GM12878 (cell line): ENCODE measurements at regions not wholly inside any gene's neighbourhood (a gene's known extent, or its start where the extent isn't known, plus 50 kb on each side); places are given as distances from the start of the nearest gene placed in this dataset.

Source experiments
- ATAC-seq: fragments of 200-7000 bp; cut with Tn5 transposase; 3 replicates; pipeline ENCODE4 v1.9.1; 2020; ENCODE audit warnings: mild to moderate bottlenecking, moderate library complexity
- BruUV-seq: library from RNA; stranded (reverse); fragments of 400-500 nt; replicated peaks from 2 replicates; lab custom pipeline; 2021; lab: Mats Ljungman, UMichigan
- CTCF ChIA-PET: fragments of 300-600 bp; sonication (Branson Sonifier 250); formaldehyde crosslinking; extraction: SDS; loops from one replicate; lab custom pipeline; 2021; ENCODE audit warnings: inconsistent platforms; lab: Yijun Ruan, JAX
- POLR2A ChIA-PET: fragments of 350-600 bp; formaldehyde crosslinking; extraction: SDS; loops from one replicate; lab custom pipeline; 2021; ENCODE audit warnings: inconsistent platforms; lab: Charles Lee
- RAD21 ChIA-PET: fragments of 300-600 bp; sonication (Branson Sonifier 250); formaldehyde crosslinking; loops from one replicate; lab custom pipeline; 2023; ENCODE audit warnings: antibody characterized with exemption; ENCODE audit not compliant: unreplicated experiment; lab: Charles Lee
- SMC1A ChIA-PET: fragments of 300-600 bp; sonication (Branson Sonifier 250); formaldehyde crosslinking; loops from one replicate; lab custom pipeline; 2023; ENCODE audit not compliant: unreplicated experiment, uncharacterized antibody; lab: Charles Lee
- DNase-seq: peaks from one replicate; pipeline ENCODE4 v3.0.0-alpha.2; 2011; ENCODE audit warnings: low read depth, low spot score
- FAIRE-seq: peaks from 3 replicates; lab custom pipeline; 2011; peaks lifted over from hg19 to GRCh38; lab: Jason Lieb, UNC
- H2AFZ ChIP-seq: 2 replicates; pipeline ENCODE4 v1.6.0; 2011; ENCODE audit warnings: low read depth, low read length, control low read depth; ENCODE audit not compliant: control insufficient read depth
- H3K27ac ChIP-seq: 2 replicates; pipeline ENCODE4 v1.5.1; 2011; ENCODE audit warnings: control low read depth; ENCODE audit not compliant: control insufficient read depth, insufficient read depth
- H3K27me3 ChIP-seq, 2 experiments: replicated peaks in 1 of 2; 2 replicates each; pipeline versions ENCODE4 v1.6.0 to v1.6.1; 2011; ENCODE audit warnings: low read length in 1 of 2; ENCODE audit not compliant: control insufficient read depth in 2 of 2, insufficient read depth in 2 of 2
- H3K36me3 ChIP-seq, 2 experiments: 2 replicates each; pipeline ENCODE4 v1.5.1; 2011; ENCODE audit warnings: low read length in 1 of 2; ENCODE audit not compliant: control insufficient read depth in 2 of 2, insufficient read depth in 2 of 2
- H3K4me1 ChIP-seq: 2 replicates; pipeline ENCODE4 v1.6.1; 2011; ENCODE audit warnings: mild to moderate bottlenecking, low read length, moderate library complexity, mixed read lengths; ENCODE audit not compliant: control insufficient read depth, insufficient read depth
- H3K4me2 ChIP-seq: 2 replicates; pipeline ENCODE4 v1.6.0; 2011; ENCODE audit warnings: control low read depth; ENCODE audit not compliant: control insufficient read depth, insufficient read depth
- H3K4me3 ChIP-seq: fragments of 200-600 bp; sonication (generic); 2 replicates; pipeline ENCODE4 v1.5.1; 2016
- H3K79me2 ChIP-seq: 2 replicates; pipeline ENCODE4 v1.6.0; 2011; ENCODE audit warnings: low read length; ENCODE audit not compliant: control insufficient read depth, insufficient read depth
- H3K9ac ChIP-seq: 2 replicates; pipeline ENCODE4 v1.8.0; 2011; ENCODE audit warnings: low read length, control low read depth, mixed read lengths; ENCODE audit not compliant: control insufficient read depth, insufficient read depth
- H3K9me3 ChIP-seq: replicated peaks from 3 replicates; pipeline ENCODE4 v1.5.1; 2011; ENCODE audit warnings: mild to moderate bottlenecking, low read length; ENCODE audit not compliant: control insufficient read depth, insufficient read depth
- H4K20me1 ChIP-seq: 2 replicates; pipeline ENCODE4 v1.6.0; 2011; ENCODE audit not compliant: control insufficient read depth, insufficient read depth
- ASH2L ChIP-seq: fragments of 300-600, 200-600 bp; sonication (generic); IDR thresholded peaks from 2 replicates; pipeline ENCODE4 v1.6.1; 2017; ENCODE audit warnings: low read depth, mild to moderate bottlenecking, borderline replicate concordance
- CEBPB ChIP-seq, 2 experiments: fragments of 150-350 bp in 1 of 2; IDR thresholded peaks; 2 replicates each; pipeline ENCODE4 v1.6.1; 2012 to 2014; ENCODE audit warnings: low read depth in 2 of 2, low read length in 2 of 2, borderline replicate concordance in 1 of 2, inconsistent platforms in 1 of 2
- EGR1 ChIP-seq, 2 experiments: IDR thresholded peaks; 1 replicate in 1 of 2; 2 replicates in 1 of 2; pipeline ENCODE4 v1.6.1; 2011 to 2012; ENCODE audit warnings: low read depth in 2 of 2, low read length in 2 of 2, borderline replicate concordance in 1 of 2, mild to moderate bottlenecking in 1 of 2, moderate library complexity in 1 of 2
- EP300 ChIP-seq, 2 experiments: fragments of 150-350 bp in 1 of 2; IDR thresholded peaks; 2 replicates each; pipeline ENCODE4 v1.6.1; 2011 to 2012; ENCODE audit warnings: low read depth in 2 of 2, low read length in 2 of 2, borderline replicate concordance in 1 of 2, improper control_type of control experiment in 1 of 2, inconsistent platforms in 1 of 2; ENCODE audit not compliant: control insufficient read depth in 1 of 2
- ESRRA ChIP-seq: IDR thresholded peaks from 2 replicates; pipeline ENCODE4 v1.6.1; 2012; ENCODE audit warnings: mild to moderate bottlenecking, low read length, improper control_type of control experiment
- HDAC2 ChIP-seq: fragments of 200-600 bp; sonication (generic); IDR thresholded peaks from 2 replicates; pipeline ENCODE4 v1.6.1; 2017
- KLF5 ChIP-seq: fragments of 450-650 bp; IDR thresholded peaks from 2 replicates; pipeline ENCODE4 v1.6.1; 2014; ENCODE audit warnings: mild to moderate bottlenecking; ENCODE audit not compliant: partially characterized antibody
- MYC ChIP-seq: IDR thresholded peaks from 2 replicates; pipeline ENCODE4 v1.6.1; 2011; ENCODE audit warnings: mild to moderate bottlenecking, low read length, moderate library complexity, inconsistent platforms; ENCODE audit not compliant: insufficient read depth, insufficient replicate concordance, insufficient read length, severe bottlenecking
- NBN ChIP-seq: fragments of 450-650 bp; IDR thresholded peaks from 2 replicates; pipeline ENCODE4 v1.6.1; 2016
- NFXL1 ChIP-seq: fragments of 450-650 bp; IDR thresholded peaks from 2 replicates; pipeline ENCODE4 v1.6.1; 2017; ENCODE audit warnings: antibody characterized with exemption, mild to moderate bottlenecking, borderline replicate concordance
- PKNOX1 ChIP-seq: fragments of 450-650 bp; IDR thresholded peaks from 2 replicates; pipeline ENCODE4 v1.6.1; 2016; ENCODE audit warnings: mild to moderate bottlenecking
- POU2F2 ChIP-seq: IDR thresholded peaks from 3 replicates; pipeline ENCODE4 v1.6.1; 2011; ENCODE audit warnings: low read depth, mild to moderate bottlenecking, low read length, borderline replicate concordance
- RBBP5 ChIP-seq: fragments of 200-600 bp; sonication (generic); conservative IDR thresholded peaks from 2 replicates; pipeline ENCODE4 v1.6.1; 2016
- RELA ChIP-seq: fragments of 450-650 bp; IDR thresholded peaks from 2 replicates; pipeline ENCODE4 v1.8.0; 2014; ENCODE audit warnings: borderline replicate concordance; ENCODE audit not compliant: partially characterized antibody
- TBL1XR1 ChIP-seq: IDR thresholded peaks from 2 replicates; pipeline ENCODE4 v1.6.1; 2012; ENCODE audit warnings: low read depth, low read length, improper control_type of control experiment
- WRNIP1 ChIP-seq: IDR thresholded peaks from 2 replicates; pipeline ENCODE4 v1.6.1; 2011; ENCODE audit warnings: low read depth, low read length, improper control_type of control experiment, borderline replicate concordance
- ZBTB33 ChIP-seq: fragments of 450-650 bp; IDR thresholded peaks from 2 replicates; pipeline ENCODE4 v1.6.1; 2017; ENCODE audit warnings: mild to moderate bottlenecking
- ZBTB4 ChIP-seq: fragments of 450-650 bp; formaldehyde crosslinking; IDR thresholded peaks from 2 replicates; pipeline ENCODE4 v1.4.0; 2022; ENCODE audit warnings: mild to moderate bottlenecking, moderate library complexity
- WGBS: methylation state at CpG from one replicate; pipeline ENCODE4 v1.1.6; 2016; ENCODE audit warnings: low lambda C conversion rate; ENCODE audit not compliant: insufficient replicate concordance, insufficient coverage; ENCODE audit errors: missing lambda C conversion rate; 5-methylcytosine and 5-hydroxymethylcytosine counted together
- in situ Hi-C: fragments of 300-500 bp; cut with MboI; formaldehyde crosslinking; loops from 9 replicates; pipeline ENCODE4 v1.14.3; 2018; ENCODE audit warnings: mixed read lengths
- intact Hi-C: fragments of 100-400 bp; cut with micrococcal nuclease; formaldehyde crosslinking; loops from one replicate; pipeline ENCODE4 v1.14.2; 2022; ENCODE audit not compliant: unreplicated experiment

GRCh38 chr3:107221856-107222255 lies 155.4 kb upstream of the CCDC54 start:
- WGBS, result 36% methylated on average over 2 of the region's 2 CpGs
- FAIRE-seq, result no peak
- SMC1A ChIA-PET, result no interaction called here

More at GRCh38 chr3:107221856-107222255, 155.4 kb upstream of the CCDC54 start:
- RAD21 ChIA-PET, result no interaction called here
- TF ChIP-seq ZBTB4 (CRISPR knock-in tag), result no peak
- TF ChIP-seq HDAC2, result no peak
- TF ChIP-seq RELA, result no peak
- no peak for TF ChIP-seq ESRRA
- no peak for TF ChIP-seq PKNOX1
- no peak for TF ChIP-seq ASH2L
- TF ChIP-seq POU2F2, result no peak
- TF ChIP-seq CEBPB (IDR thresholded peaks at IDR 0.05; ENCODE audit: borderline replicate concordance in 1 of 2, low read depth in 2 of 2, low read length in 2 of 2), result no peak
- TF ChIP-seq NBN, result no peak
- TF ChIP-seq TBL1XR1, result no peak
- no peak for TF ChIP-seq EGR1 (IDR thresholded peaks at IDR 0.05; ENCODE audit: borderline replicate concordance in 1 of 2, low read depth in 2 of 2, low read length in 2 of 2)
- no peak for TF ChIP-seq RBBP5
- no peak for TF ChIP-seq EP300 (IDR thresholded peaks at IDR 0.05; ENCODE audit: borderline replicate concordance in 1 of 2, control insufficient read depth in 1 of 2, low read depth in 2 of 2, low read length in 2 of 2)
- no peak for TF ChIP-seq MYC
- TF ChIP-seq WRNIP1, result no peak
- no peak for TF ChIP-seq NFXL1
- no peak for TF ChIP-seq ZBTB33
- TF ChIP-seq KLF5, result no peak
- TF ChIP-seq, all 136 proteins: peak for 0
- DNase-seq (no peak), ATAC-seq (no peak)
- no peak overlapping the region for H2AFZ ChIP-seq
- ChIA-PET POLR2A (interaction anchor here (0.6 kb wide), 2 partner anchors 8 to 318 kb away, joined by 3 read pairs; no protein-coding TSS in a partner anchor), CTCF (interaction anchor here (0.7 to 1.0 kb wide), 2 partner anchors 15 to 400 kb away, joined by 3 read pairs; no protein-coding TSS in a partner anchor)
- intact Hi-C loops (no loop called here), in situ Hi-C loops (no loop called here)
- H3K79me2 ChIP-seq, result no peaks in the 10 kb centered on the region
- H3K27ac ChIP-seq, result no peak overlapping the region
- H3K4me1 ChIP-seq, result no peaks in the 10 kb centered on the region
- no peak overlapping the region for H3K9ac ChIP-seq
- BruUV-seq, result no TSS peak
- H3K9me3 ChIP-seq, result no peaks in the 10 kb centered on the region
- H3K36me3 ChIP-seq, result no peaks in the 10 kb centered on the region
- no peak overlapping the region for H3K4me2 ChIP-seq
- no peaks in the 10 kb centered on the region for H4K20me1 ChIP-seq
- peaks cover 0 to 1% of the 10 kb centered on the region in 2 experiments; a peak in 1 of 4 replicates for H3K27me3 ChIP-seq
- no peak overlapping the region for H3K4me3 ChIP-seq
